Upper lobe of right lung (tissue), 1 donor: ENCODE measurements at regions not wholly inside any gene's neighbourhood (a gene's known extent, or its start where the extent isn't known, plus 50 kb on each side); places are given as distances from the start of the nearest gene placed in this dataset.

ENCODE experiments used
- ATAC-seq: fragments of 200-7000 bp; cut with Tn5 transposase; one replicate; pipeline ENCODE4 v1.9.1; 2020; ENCODE audit warnings: mild to moderate bottlenecking, moderate library complexity
- DNase-seq: peaks from one replicate; pipeline ENCODE4 v3.0.0-alpha.2; 2020
- H3K27ac ChIP-seq: fragments of 200-600 bp; one replicate; pipeline ENCODE4 v1.8.0; 2022
- H3K27me3 ChIP-seq: fragments of 200-600 bp; one replicate; pipeline ENCODE4 v1.8.0; 2022; ENCODE audit warnings: mild to moderate bottlenecking
- H3K36me3 ChIP-seq: fragments of 200-600 bp; one replicate; pipeline ENCODE4 v1.8.0; 2022
- H3K4me1 ChIP-seq: fragments of 200-600 bp; one replicate; pipeline ENCODE4 v1.8.0; 2022
- H3K4me3 ChIP-seq: fragments of 200-600 bp; one replicate; pipeline ENCODE4 v1.8.0; 2022; ENCODE audit warnings: mild to moderate bottlenecking
- H3K9me3 ChIP-seq: fragments of 200-600 bp; one replicate; pipeline ENCODE4 v1.8.0; 2022
- CTCF ChIP-seq: fragments of 200-600 bp; IDR thresholded peaks from one replicate; pipeline ENCODE4 v1.8.0; 2022; ENCODE audit warnings: antibody characterized with exemption
- intact Hi-C: fragments of 100-400 bp; cut with DNase I; formaldehyde crosslinking; loops from one replicate; pipeline ENCODE4 v1.11.0; 2022
- donor health status: DM: no; HTN: yes; CAD: no; lungs with severe emphysema.

- H3K4me3 ChIP-seq = no peak overlapping the region
- no peak for TF ChIP-seq CTCF
- no peaks in the 10 kb centered on the region for H3K27me3 ChIP-seq
- H3K9me3 ChIP-seq = no peaks in the 10 kb centered on the region
- DNase-seq (no peak), ATAC-seq (no peak)
- H3K36me3 ChIP-seq = no peaks in the 10 kb centered on the region
- no peak overlapping the region for H3K27ac ChIP-seq
- intact Hi-C loops = no loop called here
- H3K4me1 ChIP-seq = no peaks in the 10 kb centered on the region
Observed at GRCh38 chr13:60260440-60260839, 96.7 kb upstream of the DIAPH3 start.

GRCh38 chr13:60261432-60262351, 98.0 kb upstream of the DIAPH3 start:
- H3K36me3 ChIP-seq = no peaks in the 10 kb centered on the region
- DNase-seq (no peak), ATAC-seq (no peak)
- H3K27me3 ChIP-seq = no peaks in the 10 kb centered on the region
- no peak overlapping the region for H3K4me3 ChIP-seq
- no peaks in the 10 kb centered on the region for H3K9me3 ChIP-seq
- no peaks in the 10 kb centered on the region for H3K4me1 ChIP-seq
- H3K27ac ChIP-seq = no peak overlapping the region
- TF ChIP-seq CTCF = no peak
- intact Hi-C loops = no loop called here

GRCh38 chr13:60265566-60265965, 101.8 kb upstream of the DIAPH3 start:
- intact Hi-C loops = no loop called here
- Histone ChIP-seq H3K4me3 (no peak overlapping the region), H3K27ac (no peak overlapping the region), H3K9me3 (no peaks in the 10 kb centered on the region), H3K36me3 (no peaks in the 10 kb centered on the region), H3K4me1 (no peaks in the 10 kb centered on the region), H3K27me3 (no peaks in the 10 kb centered on the region)
- DNase-seq (no peak), ATAC-seq (no peak)
- TF ChIP-seq CTCF = no peak

GRCh38 chr13:60267498-60268202, 103.9 kb upstream of the DIAPH3 start:
- intact Hi-C loops = no loop called here
- Histone ChIP-seq H3K9me3 (no peaks in the 10 kb centered on the region), H3K36me3 (no peaks in the 10 kb centered on the region), H3K27me3 (no peaks in the 10 kb centered on the region), H3K4me1 (no peaks in the 10 kb centered on the region), H3K27ac (peak overlapping the region; percentile 42), H3K4me3 (peak overlapping the region; percentile 49)
- ATAC-seq = peak; percentile 82
- no peak for DNase-seq
- TF ChIP-seq CTCF = no peak

GRCh38 chr13:60268203-60268555, 104.5 kb upstream of the DIAPH3 start:
- Histone ChIP-seq H3K9me3 (no peaks in the 10 kb centered on the region), H3K36me3 (no peaks in the 10 kb centered on the region), H3K27ac (no peak overlapping the region), H3K4me1 (no peaks in the 10 kb centered on the region), H3K27me3 (no peaks in the 10 kb centered on the region), H3K4me3 (peak overlapping the region; percentile 49)
- no peak for DNase-seq
- TF ChIP-seq CTCF = no peak
- ATAC-seq = no peak
- intact Hi-C loops = no loop called here
